Skeletal muscle tissue (tissue), 3 donors: ENCODE measurements at regions not wholly inside any gene's neighbourhood (a gene's known extent, or its start where the extent isn't known, plus 50 kb on each side); places are given as distances from the start of the nearest gene placed in this dataset.
"Not testable (repeated sequence)": the region's sequence is repeated elsewhere in the genome, so short reads cannot be mapped to it uniquely, and the experiment has no call there.

Source experiments
- H3K27ac ChIP-seq: one replicate; pipeline ENCODE4 v1.7.0; 2013; ENCODE audit warnings: mild to moderate bottlenecking, low read depth, low read length, inconsistent platforms
- H3K27me3 ChIP-seq, 3 donors: one replicate each; pipeline ENCODE4 v1.7.0; 2013; ENCODE audit warnings: low read length in 3 of 3; ENCODE audit not compliant: control insufficient read depth in 3 of 3, insufficient read depth in 3 of 3
- H3K36me3 ChIP-seq, 3 donors: one replicate each; pipeline ENCODE4 v1.7.0; 2013; ENCODE audit warnings: low read length in 3 of 3; ENCODE audit not compliant: control insufficient read depth in 3 of 3, insufficient read depth in 3 of 3
- H3K4me1 ChIP-seq, 3 donors: one replicate each; pipeline ENCODE4 v1.7.0; 2013; ENCODE audit warnings: low read length in 3 of 3, mild to moderate bottlenecking in 3 of 3; ENCODE audit not compliant: control insufficient read depth in 3 of 3, insufficient read depth in 3 of 3
- H3K4me3 ChIP-seq, 3 donors: one replicate each; pipeline ENCODE4 v1.7.0; 2013; ENCODE audit warnings: low read length in 3 of 3
- H3K9ac ChIP-seq, 3 donors: one replicate each; pipeline ENCODE4 v1.7.0; 2013; ENCODE audit warnings: low read length in 3 of 3, mild to moderate bottlenecking in 3 of 3, moderate library complexity in 2 of 3, low read depth in 1 of 3
- H3K9me3 ChIP-seq, 3 donors: one replicate each; pipeline ENCODE4 v1.7.0; 2013; ENCODE audit warnings: low read length in 3 of 3; ENCODE audit not compliant: control insufficient read depth in 3 of 3
- donor health status: Osteomylitis.

DNA sequence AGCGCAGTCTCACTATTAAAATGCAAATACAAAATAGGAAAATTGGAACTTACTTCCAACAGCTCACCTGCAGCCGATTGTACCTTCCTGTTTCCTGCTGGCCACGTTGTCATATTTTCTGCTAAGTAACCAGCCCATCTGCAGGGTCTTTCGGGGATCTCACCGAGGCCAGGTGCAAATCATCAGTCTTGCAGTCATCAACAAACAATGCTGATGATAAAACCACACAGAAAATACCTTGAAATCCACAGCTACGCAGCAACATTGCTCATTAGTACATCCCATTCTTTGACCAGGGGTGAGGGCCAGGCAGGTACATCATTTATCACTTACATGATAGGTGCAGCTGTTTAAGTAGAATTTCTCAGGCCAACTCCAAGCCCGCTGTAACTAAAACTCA lies 406.9 kb downstream of the TMEM121 start:
- Histone ChIP-seq H3K9ac (no peak overlapping the region), H3K4me3 (no peak overlapping the region), H3K36me3 (no peaks in the 10 kb centered on the region), H3K27me3 (peaks cover 0 to 10% (median 6%) of the 10 kb centered on the region in 3 donors), H3K27ac (no peak overlapping the region), H3K4me1 (no peaks in the 10 kb centered on the region), H3K9me3 (peaks cover 4 to 6% (median 4%) of the 10 kb centered on the region in 3 donors)

GRCh38 chr14:105935384-105935783 lies 409.0 kb downstream of the TMEM121 start:
- Histone ChIP-seq H3K27me3 (peaks cover 0 to 7% (median under 1%) of the 10 kb centered on the region in 3 donors), H3K4me1 (no peaks in the 10 kb centered on the region), H3K27ac (no peak overlapping the region), H3K36me3 (no peaks in the 10 kb centered on the region), H3K9me3 (peaks cover 4 to 15% (median 13%) of the 10 kb centered on the region in 3 donors), H3K9ac (no peak overlapping the region), H3K4me3 (no peak overlapping the region)

DNA sequence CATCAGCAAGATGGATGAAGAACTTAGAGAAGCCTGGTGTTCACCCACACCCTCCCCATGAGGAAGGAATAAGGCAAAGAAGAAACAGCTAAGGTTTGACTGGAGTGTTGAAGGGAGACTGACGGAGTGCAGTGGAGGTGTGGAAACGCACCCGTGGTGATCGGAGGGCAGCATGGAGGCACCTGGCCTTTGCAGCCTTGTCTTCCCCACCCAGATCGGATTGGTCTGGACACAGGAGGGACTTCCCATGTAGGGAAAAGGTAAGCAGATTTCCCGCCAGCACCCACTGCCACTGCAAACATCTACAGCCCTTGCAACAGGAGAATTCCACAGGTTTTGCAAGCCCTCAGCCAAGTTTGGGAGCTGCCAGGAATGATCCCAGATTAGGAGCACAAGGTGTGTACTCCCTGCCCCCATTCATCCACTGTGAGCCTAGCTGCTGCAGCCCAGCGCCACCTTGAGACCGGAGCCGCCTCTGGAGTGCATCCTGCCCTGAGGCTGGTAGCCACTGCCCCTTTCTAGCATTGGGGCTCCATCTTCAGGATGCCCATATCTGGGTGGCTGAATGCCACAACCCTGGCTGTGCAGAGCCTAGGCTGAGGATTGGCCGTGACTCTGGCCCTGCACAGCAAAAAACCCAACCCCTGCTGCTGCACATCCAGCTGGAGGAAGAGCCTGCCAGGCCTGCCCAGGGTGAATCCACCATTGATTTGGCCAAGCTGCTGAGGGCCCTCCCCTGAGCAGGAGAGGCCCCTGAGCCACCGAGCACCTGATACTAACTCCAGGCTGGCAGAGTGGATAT lies 411.1 kb downstream of the TMEM121 start:
- peaks cover 4 to 15% (median 13%) of the 10 kb centered on the region in 3 donors for H3K9me3 ChIP-seq
- no peak overlapping the region for H3K9ac ChIP-seq
- no peaks in the 10 kb centered on the region for H3K4me1 ChIP-seq
- no peak overlapping the region for H3K4me3 ChIP-seq
- no peaks in the 10 kb centered on the region for H3K36me3 ChIP-seq
- no peak overlapping the region for H3K27ac ChIP-seq
- no peaks in the 10 kb centered on the region for H3K27me3 ChIP-seq

DNA sequence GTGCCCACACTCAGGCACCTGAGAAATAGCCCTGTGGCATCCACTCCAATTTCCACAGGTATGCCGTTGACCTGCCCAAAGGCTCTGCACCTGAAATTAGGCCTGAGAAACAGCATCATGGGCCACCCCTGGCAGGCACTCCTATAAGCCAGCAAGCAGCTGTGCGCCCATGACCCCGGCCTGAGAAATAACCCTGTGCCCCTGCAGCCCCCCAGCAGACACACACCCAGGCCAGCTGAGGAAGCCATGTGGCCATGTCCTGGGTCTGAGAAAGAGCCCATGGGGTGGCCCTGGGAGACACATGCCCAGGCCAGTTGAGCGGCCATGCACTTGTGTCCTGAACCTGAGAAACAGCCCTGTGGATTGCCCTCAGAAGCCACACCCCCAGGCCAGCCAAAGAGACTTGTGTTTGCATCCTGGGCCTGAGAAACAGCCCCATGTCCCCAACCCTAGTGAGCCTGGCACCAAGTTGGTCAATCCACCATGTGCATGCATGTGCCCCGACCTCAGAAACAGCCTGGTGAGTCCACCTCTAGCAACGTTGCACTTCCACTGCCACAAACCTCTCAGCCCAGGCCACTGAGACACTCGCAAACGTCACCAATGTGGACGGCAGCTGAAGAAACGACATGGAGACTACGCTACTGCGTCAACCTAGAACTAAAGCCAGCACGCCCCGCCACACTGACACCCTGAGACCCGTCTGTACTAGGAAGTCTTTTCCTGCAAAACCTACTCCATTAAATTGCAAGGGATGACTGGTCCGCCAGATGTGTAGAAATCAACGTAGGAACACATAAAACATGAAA lies 411.9 kb downstream of the TMEM121 start:
- no peaks in the 10 kb centered on the region for H3K36me3 ChIP-seq
- H3K4me1 ChIP-seq, result no peaks in the 10 kb centered on the region
- no peak overlapping the region for H3K4me3 ChIP-seq
- H3K27ac ChIP-seq, result no peak overlapping the region
- no peak overlapping the region for H3K9ac ChIP-seq
- peaks cover 4 to 15% (median 13%) of the 10 kb centered on the region in 3 donors for H3K9me3 ChIP-seq
- no peaks in the 10 kb centered on the region for H3K27me3 ChIP-seq

GRCh38 chr14:105938959-105939358 lies 412.6 kb downstream of the TMEM121 start:
- no peaks in the 10 kb centered on the region for H3K36me3 ChIP-seq
- H3K27ac ChIP-seq, result no peak overlapping the region
- peaks cover 4 to 15% (median 13%) of the 10 kb centered on the region in 3 donors for H3K9me3 ChIP-seq
- H3K27me3 ChIP-seq, result no peaks in the 10 kb centered on the region
- H3K9ac ChIP-seq, result no peak overlapping the region
- H3K4me3 ChIP-seq, result no peak overlapping the region
- no peaks in the 10 kb centered on the region for H3K4me1 ChIP-seq

GRCh38 chr14:105939810-105940508 lies 413.6 kb downstream of the TMEM121 start:
- Histone ChIP-seq H3K4me1 (no peaks in the 10 kb centered on the region), H3K9ac (no peak overlapping the region), H3K9me3 (peaks cover 4 to 15% (median 13%) of the 10 kb centered on the region in 3 donors), H3K36me3 (no peaks in the 10 kb centered on the region), H3K27ac (no peak overlapping the region), H3K27me3 (no peaks in the 10 kb centered on the region), H3K4me3 (no peak overlapping the region)

DNA sequence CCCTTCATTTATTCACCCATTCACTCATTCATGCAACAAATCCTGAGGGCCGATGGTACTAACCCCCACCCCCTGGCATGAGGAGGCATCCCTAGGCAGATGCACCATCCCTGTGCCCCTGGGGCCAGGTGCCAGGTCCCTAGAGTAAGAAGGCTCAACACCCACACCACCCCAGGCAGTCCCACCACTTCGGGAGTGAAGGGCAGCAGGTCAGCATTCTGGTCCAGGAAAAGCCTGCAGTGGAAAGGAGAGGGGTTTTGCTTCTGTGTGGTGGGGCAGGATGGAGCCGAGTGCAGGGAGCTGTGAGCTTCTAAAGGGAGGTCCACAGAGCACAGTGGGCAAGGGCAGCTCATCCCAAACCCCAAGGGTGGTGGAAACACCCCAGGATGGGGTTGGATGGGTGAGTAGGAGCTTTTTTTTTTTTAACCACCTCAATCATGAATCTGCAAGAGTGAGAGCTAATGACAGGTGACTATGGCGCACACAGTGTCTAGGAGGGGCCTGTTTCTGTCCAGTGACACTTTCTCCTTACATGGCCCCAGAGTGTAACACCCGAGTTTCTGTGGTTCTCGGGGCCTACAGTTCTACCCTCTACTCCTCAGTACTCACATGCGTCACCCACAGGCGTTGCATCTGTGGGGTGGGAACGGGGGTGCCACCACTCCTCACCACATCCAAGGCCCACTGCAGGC lies 414.3 kb downstream of the TMEM121 start:
- Histone ChIP-seq H3K36me3 (no peaks in the 10 kb centered on the region), H3K9ac (no peak overlapping the region), H3K9me3 (peaks cover 0 to 13% (median 12%) of the 10 kb centered on the region in 3 donors), H3K4me1 (no peaks in the 10 kb centered on the region), H3K4me3 (no peak overlapping the region), H3K27me3 (no peaks in the 10 kb centered on the region), H3K27ac (no peak overlapping the region)

GRCh38 chr14:105941226-105942166 lies 415.1 kb downstream of the TMEM121 start:
- Histone ChIP-seq H3K27me3 (no peaks in the 10 kb centered on the region), H3K36me3 (no peaks in the 10 kb centered on the region), H3K9ac (no peak overlapping the region), H3K27ac (no peak overlapping the region), H3K4me3 (no peak overlapping the region), H3K9me3 (peaks cover 0 to 13% (median 12%) of the 10 kb centered on the region in 3 donors), H3K4me1 (no peaks in the 10 kb centered on the region)

GRCh38 chr14:105942725-105943124 lies 416.3 kb downstream of the TMEM121 start:
- H3K27ac ChIP-seq, H3K4me3 ChIP-seq, H3K36me3 ChIP-seq, H3K4me1 ChIP-seq, H3K9ac ChIP-seq, H3K27me3 ChIP-seq: not testable (repeated sequence)
- H3K9me3 ChIP-seq, result peaks cover 0 to 10% (median 10%) of the 10 kb centered on the region in 3 donors
